ENCODE measurements at regions not wholly inside any gene's neighbourhood (a gene's known extent, or its start where the extent isn't known, plus 50 kb on each side); places are given as distances from the start of the nearest gene placed in this dataset.

DNA sequence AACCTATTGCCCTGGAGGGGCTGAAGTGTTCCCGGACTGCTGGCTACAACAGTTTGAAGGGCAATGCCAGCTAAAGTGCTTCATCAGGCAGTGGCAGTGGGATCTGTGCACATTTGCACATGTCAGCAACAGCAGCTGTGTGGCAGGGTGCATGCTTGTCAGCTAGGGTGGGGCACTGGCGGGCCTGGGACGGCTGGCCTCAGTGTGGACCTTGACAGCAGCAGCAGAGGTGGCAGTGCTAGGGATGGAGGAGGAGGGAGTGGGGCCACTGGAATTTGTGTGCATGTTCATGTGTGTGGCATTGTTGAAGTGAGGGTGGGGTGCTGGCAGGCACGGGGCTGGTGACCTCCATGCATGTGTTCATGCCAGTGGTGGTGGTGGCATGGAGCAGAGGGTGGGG, 203.3 kb upstream of the HS3ST4 start:
- Histone ChIP-seq H3K4ac (ENCODE audit: low read depth, low read length) (no peak overlapping the region), H3K36me3 (ENCODE audit: control insufficient read depth, insufficient read depth, low read length) (no peaks in the 10 kb centered on the region), H3K27ac (ENCODE audit: insufficient read depth, low read length) (no peak overlapping the region), H2BK5ac (ENCODE audit: low read depth, low read length, poor library complexity, severe bottlenecking) (no peak overlapping the region), H4K20me1 (ENCODE audit: insufficient read depth, low read length) (no peaks in the 10 kb centered on the region), H3K23ac (ENCODE audit: low read depth, low read length) (no peak overlapping the region), H2AFZ (replicated peaks; ENCODE audit: low read length, poor library complexity) (no peak overlapping the region), H2BK15ac (ENCODE audit: low read depth, low read length) (no peak overlapping the region), H3K4me1 (ENCODE audit: control insufficient read depth, insufficient read depth, low read length) (no peaks in the 10 kb centered on the region), H4K8ac (ENCODE audit: low read depth in 2 of 2, low read length in 2 of 2) (no peak overlapping the region), H3K4me3 (ENCODE audit: insufficient read depth, low read depth, low read length) (no peak overlapping the region), H3K79me1 (ENCODE audit: low read depth in 1 of 2, low read length in 2 of 2) (no peaks in the 10 kb centered on the region), H2AK5ac (ENCODE audit: low read depth, low read length) (no peak overlapping the region), H2AK9ac (replicated peaks; ENCODE audit: low read depth, low read length, poor library complexity) (no peak overlapping the region), H2BK20ac (ENCODE audit: low read depth, low read length) (no peak overlapping the region), H4K91ac (ENCODE audit: insufficient read depth, low read depth, low read length) (no peak overlapping the region), H3K27me3 (ENCODE audit: control insufficient read depth, insufficient read depth, low read length) (no peaks in the 10 kb centered on the region), H3K18ac (ENCODE audit: low read depth, low read length) (no peak overlapping the region), H2BK120ac (ENCODE audit: low read depth, low read length) (no peak overlapping the region), H3K9me3 (ENCODE audit: control insufficient read depth, insufficient read depth, low read length) (peaks cover 11% of the 10 kb centered on the region), H3K9me1 (ENCODE audit: insufficient read depth, low read length) (no peaks in the 10 kb centered on the region), H3K56ac (ENCODE audit: extremely low read depth, insufficient read depth, low read length) (no peak overlapping the region), H3K4me2 (ENCODE audit: low read depth, low read length) (no peak overlapping the region), H3K9ac (ENCODE audit: low read depth, low read length) (no peak overlapping the region), H4K5ac (ENCODE audit: low read depth, low read length) (no peak overlapping the region), H3K14ac (replicated peaks; ENCODE audit: low read depth, low read length) (no peak overlapping the region)
- POLR2A ChIA-PET (ENCODE audit: unreplicated experiment) = no interaction called here
- TF ChIP-seq FOS (IDR thresholded peaks at IDR 0.05; ENCODE audit: low read depth, low read length) (no peak), BHLHE40 (IDR thresholded peaks at IDR 0.05; ENCODE audit: low read depth, low read length) (no peak), SMC3 (IDR thresholded peaks at IDR 0.05; ENCODE audit: low read depth, low read length) (no peak), POLR2A (IDR thresholded peaks at IDR 0.05; ENCODE audit: low read depth, low read length) (no peak), RFX5 (IDR thresholded peaks at IDR 0.05; ENCODE audit: low read depth, low read length) (no peak), NFE2L2 (IDR thresholded peaks at IDR 0.05; ENCODE audit: low read depth, low read length) (no peak), RAD21 (IDR thresholded peaks at IDR 0.05; ENCODE audit: low read length) (no peak), CEBPB (IDR thresholded peaks at IDR 0.05; ENCODE audit: low read depth, low read length) (no peak), MAFK (IDR thresholded peaks at IDR 0.05; ENCODE audit: low read depth, low read length) (no peak), USF2 (IDR thresholded peaks at IDR 0.05; ENCODE audit: low read depth, low read length) (no peak), ELK1 (IDR thresholded peaks at IDR 0.05; ENCODE audit: borderline replicate concordance, low read depth, low read length) (no peak), MXI1 (IDR thresholded peaks at IDR 0.05; ENCODE audit: borderline replicate concordance, low read depth, low read length) (no peak), RCOR1 (IDR thresholded peaks at IDR 0.05; ENCODE audit: insufficient replicate concordance, low read length) (no peak), MAZ (IDR thresholded peaks at IDR 0.05; ENCODE audit: borderline replicate concordance, low read depth, low read length) (no peak), CHD1 (IDR thresholded peaks at IDR 0.05; ENCODE audit: low read depth, low read length) (no peak)
- TF ChIP-seq, protein P1, sequence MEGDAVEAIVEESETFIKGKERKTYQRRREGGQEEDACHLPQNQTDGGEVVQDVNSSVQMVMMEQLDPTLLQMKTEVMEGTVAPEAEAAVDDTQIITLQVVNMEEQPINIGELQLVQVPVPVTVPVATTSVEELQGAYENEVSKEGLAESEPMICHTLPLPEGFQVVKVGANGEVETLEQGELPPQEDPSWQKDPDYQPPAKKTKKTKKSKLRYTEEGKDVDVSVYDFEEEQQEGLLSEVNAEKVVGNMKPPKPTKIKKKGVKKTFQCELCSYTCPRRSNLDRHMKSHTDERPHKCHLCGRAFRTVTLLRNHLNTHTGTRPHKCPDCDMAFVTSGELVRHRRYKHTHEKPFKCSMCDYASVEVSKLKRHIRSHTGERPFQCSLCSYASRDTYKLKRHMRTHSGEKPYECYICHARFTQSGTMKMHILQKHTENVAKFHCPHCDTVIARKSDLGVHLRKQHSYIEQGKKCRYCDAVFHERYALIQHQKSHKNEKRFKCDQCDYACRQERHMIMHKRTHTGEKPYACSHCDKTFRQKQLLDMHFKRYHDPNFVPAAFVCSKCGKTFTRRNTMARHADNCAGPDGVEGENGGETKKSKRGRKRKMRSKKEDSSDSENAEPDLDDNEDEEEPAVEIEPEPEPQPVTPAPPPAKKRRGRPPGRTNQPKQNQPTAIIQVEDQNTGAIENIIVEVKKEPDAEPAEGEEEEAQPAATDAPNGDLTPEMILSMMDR (conservative IDR thresholded peaks at IDR 0.05; ENCODE audit: low read depth, low read length) = no peak
- CTCF ChIA-PET = no interaction called here
- in situ Hi-C loops (cut with MboI; ENCODE audit: low sequenced_read_pairs) (no loop called here), dilution Hi-C loops (cut with HindIII; ENCODE audit: low sequenced_read_pairs, unreplicated experiment) (no loop called here), intact Hi-C loops (cut with micrococcal nuclease) (no loop called here)
- ATAC-seq (ENCODE audit: low read depth) (no peak), DNase-seq (no peak)
- WGBS, 2 experiments (ENCODE audit: extremely low coverage in 2 of 2, insufficient read length in 1 of 2) = 80% methylated on average over 1 of the region's 4 CpGs; no CpG with 5 or more reads in 1 of the 2 experiments
- BruUV-seq (replicated peaks) = no TSS peak
